DND-41 (cell line): ENCODE measurements at regions not wholly inside any gene's neighbourhood (a gene's known extent, or its start where the extent isn't known, plus 50 kb on each side); places are given as distances from the start of the nearest gene placed in this dataset.
"Not testable (repeated sequence)": the region's sequence is repeated elsewhere in the genome, so short reads cannot be mapped to it uniquely, and the experiment has no call there.

Source experiments
- ATAC-seq: fragments of 200-7000 bp; cut with Tn5 transposase; 3 replicates; pipeline ENCODE4 v1.9.1; 2021; ENCODE audit warnings: low read depth; ENCODE audit not compliant: insufficient read depth
- DNase-seq: peaks from one replicate; pipeline ENCODE4 v3.0.0-alpha.2; 2020
- H2AFZ ChIP-seq: 2 replicates; pipeline ENCODE4 v1.6.0; 2012; ENCODE audit warnings: low read depth, low read length
- H3K27ac ChIP-seq: 2 replicates; pipeline ENCODE4 v1.5.1; 2012; ENCODE audit warnings: low read length, inconsistent platforms
- H3K27me3 ChIP-seq: fragments of 200-600 bp; sonication (generic); 2 replicates; pipeline ENCODE4 v1.6.0; 2012; ENCODE audit warnings: low read length, mild to moderate bottlenecking, inconsistent platforms; ENCODE audit not compliant: insufficient read depth, poor library complexity
- H3K36me3 ChIP-seq: 2 replicates; pipeline ENCODE4 v1.5.1; 2012; ENCODE audit warnings: low read length, inconsistent platforms; ENCODE audit not compliant: insufficient read depth
- H3K4me1 ChIP-seq: 2 replicates; pipeline ENCODE4 v1.5.1; 2012; ENCODE audit warnings: mild to moderate bottlenecking, low read length; ENCODE audit not compliant: insufficient read depth
- H3K4me2 ChIP-seq: 2 replicates; pipeline ENCODE4 v1.6.0; 2012; ENCODE audit warnings: mild to moderate bottlenecking, moderate library complexity, low read length, inconsistent platforms; ENCODE audit not compliant: insufficient read depth
- H3K4me3 ChIP-seq, 2 experiments: fragments of 200-600 bp in 1 of 2; shearing (Covaris generic) in 1 of 2; 2 replicates each; pipeline ENCODE4 v1.5.1; 2012 to 2016; ENCODE audit warnings: inconsistent platforms in 2 of 2, low read length in 2 of 2, mild to moderate bottlenecking in 2 of 2, low read depth in 1 of 2, moderate library complexity in 1 of 2
- H3K79me2 ChIP-seq: 2 replicates; pipeline ENCODE4 v1.6.0; 2012; ENCODE audit warnings: low read length, inconsistent platforms; ENCODE audit not compliant: insufficient read depth
- H3K9ac ChIP-seq: 2 replicates; pipeline ENCODE4 v1.6.0; 2012; ENCODE audit warnings: low read depth, mild to moderate bottlenecking, inconsistent platforms, low read length, moderate library complexity
- H3K9me3 ChIP-seq: 2 replicates; pipeline ENCODE4 v1.5.1; 2012; ENCODE audit warnings: low read length, moderate library complexity, mild to moderate bottlenecking, inconsistent platforms; ENCODE audit not compliant: insufficient read depth, severe bottlenecking
- H4K20me1 ChIP-seq: 2 replicates; pipeline ENCODE4 v1.6.0; 2012; ENCODE audit warnings: low read length; ENCODE audit not compliant: insufficient read depth
- EZH2 ChIP-seq: IDR thresholded peaks from 3 replicates; pipeline ENCODE4 v1.6.1; 2012; ENCODE audit warnings: borderline replicate concordance, low read depth, mild to moderate bottlenecking, moderate library complexity, low read length, inconsistent platforms; ENCODE audit not compliant: severe bottlenecking
- TF ChIP-seq, protein P1 (sequence below): IDR thresholded peaks from 2 replicates; pipeline ENCODE4 v1.5.1; 2012; ENCODE audit warnings: borderline replicate concordance, low read length, moderate library complexity, mild to moderate bottlenecking; ENCODE audit not compliant: poor library complexity, severe bottlenecking; ENCODE audit errors: extremely low read depth

DNA sequence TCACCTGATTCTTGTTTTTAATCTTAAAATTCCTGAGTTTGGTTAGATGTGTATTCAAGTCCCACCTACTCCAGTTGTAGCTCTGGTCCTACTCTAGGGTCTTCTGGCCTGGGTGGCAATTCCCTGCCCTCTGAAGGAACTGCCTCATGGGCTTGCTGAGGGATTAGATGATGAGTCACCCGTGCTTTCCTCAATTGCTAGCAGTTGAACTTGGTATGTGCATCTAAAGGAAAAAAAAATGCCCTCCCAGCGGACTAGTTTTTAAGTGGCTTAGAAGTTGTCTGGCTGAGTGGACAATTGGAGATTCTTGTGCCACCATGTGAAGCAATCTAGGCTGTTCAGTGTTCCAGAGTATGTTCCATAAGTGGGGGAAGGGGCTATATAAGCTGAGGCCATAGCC, 127.0 kb downstream of the CCNG2 start:
- DNase-seq (no peak), ATAC-seq (no peak)
- Histone ChIP-seq H3K9me3 (no peaks in the 10 kb centered on the region), H3K36me3 (no peaks in the 10 kb centered on the region), H3K4me2 (no peak overlapping the region), H3K4me3 (no peak overlapping the region), H3K4me1 (no peaks in the 10 kb centered on the region), H3K27ac (no peak overlapping the region), H3K79me2 (no peaks in the 10 kb centered on the region), H2AFZ (no peak overlapping the region), H3K27me3 (no peaks in the 10 kb centered on the region), H3K9ac (no peak overlapping the region), H4K20me1 (no peaks in the 10 kb centered on the region)
- TF ChIP-seq, protein P1, sequence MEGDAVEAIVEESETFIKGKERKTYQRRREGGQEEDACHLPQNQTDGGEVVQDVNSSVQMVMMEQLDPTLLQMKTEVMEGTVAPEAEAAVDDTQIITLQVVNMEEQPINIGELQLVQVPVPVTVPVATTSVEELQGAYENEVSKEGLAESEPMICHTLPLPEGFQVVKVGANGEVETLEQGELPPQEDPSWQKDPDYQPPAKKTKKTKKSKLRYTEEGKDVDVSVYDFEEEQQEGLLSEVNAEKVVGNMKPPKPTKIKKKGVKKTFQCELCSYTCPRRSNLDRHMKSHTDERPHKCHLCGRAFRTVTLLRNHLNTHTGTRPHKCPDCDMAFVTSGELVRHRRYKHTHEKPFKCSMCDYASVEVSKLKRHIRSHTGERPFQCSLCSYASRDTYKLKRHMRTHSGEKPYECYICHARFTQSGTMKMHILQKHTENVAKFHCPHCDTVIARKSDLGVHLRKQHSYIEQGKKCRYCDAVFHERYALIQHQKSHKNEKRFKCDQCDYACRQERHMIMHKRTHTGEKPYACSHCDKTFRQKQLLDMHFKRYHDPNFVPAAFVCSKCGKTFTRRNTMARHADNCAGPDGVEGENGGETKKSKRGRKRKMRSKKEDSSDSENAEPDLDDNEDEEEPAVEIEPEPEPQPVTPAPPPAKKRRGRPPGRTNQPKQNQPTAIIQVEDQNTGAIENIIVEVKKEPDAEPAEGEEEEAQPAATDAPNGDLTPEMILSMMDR: no peak

DNA sequence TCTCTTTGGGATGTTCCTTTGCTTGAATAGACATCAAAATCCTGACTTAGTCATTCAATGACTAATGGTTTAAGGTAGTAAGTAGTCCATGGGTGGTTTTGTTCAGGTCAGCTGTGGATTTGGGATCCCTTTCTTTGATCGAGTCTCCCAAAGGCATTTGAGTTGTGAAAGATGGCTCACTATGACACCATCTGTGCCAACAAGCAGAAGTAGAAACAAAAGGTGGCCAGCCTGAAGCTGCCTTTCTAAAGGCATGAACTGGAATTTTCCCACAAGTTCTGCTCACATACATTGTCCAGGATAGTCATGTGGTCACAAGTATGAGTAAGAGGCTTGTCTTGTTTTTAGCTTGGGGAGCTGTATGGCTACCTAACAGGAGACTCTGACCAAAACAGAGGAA, 129.9 kb downstream of the CCNG2 start:
- Histone ChIP-seq H2AFZ (no peak overlapping the region), H3K79me2 (no peaks in the 10 kb centered on the region), H3K4me1 (no peaks in the 10 kb centered on the region), H3K4me3 (no peak overlapping the region), H3K27ac (no peak overlapping the region), H4K20me1 (no peaks in the 10 kb centered on the region), H3K36me3 (no peaks in the 10 kb centered on the region), H3K9me3 (no peaks in the 10 kb centered on the region), H3K9ac (no peak overlapping the region), H3K4me2 (no peak overlapping the region), H3K27me3 (no peaks in the 10 kb centered on the region)
- TF ChIP-seq, protein P1: no peak
- no peak for TF ChIP-seq EZH2
- DNase-seq (no peak), ATAC-seq (no peak)

DNA sequence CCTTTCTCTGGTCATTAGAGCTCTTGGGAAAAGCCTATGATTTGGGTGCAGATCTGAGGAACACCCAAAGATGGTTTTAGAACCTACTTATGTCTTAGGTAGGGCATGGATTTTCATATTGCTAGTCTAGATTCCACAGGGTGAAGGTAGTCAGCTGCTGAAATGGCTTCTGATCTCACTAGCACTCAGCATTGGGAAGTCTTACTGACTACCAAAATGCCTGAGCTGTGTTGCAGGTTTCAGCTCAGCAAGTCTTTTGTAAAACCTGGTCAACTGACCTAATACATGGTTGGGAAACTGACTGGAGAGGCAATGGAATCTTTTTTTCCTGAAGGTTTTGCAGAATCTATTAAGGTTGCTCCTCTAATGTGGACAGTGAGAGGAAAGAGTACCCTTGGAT, 136.4 kb downstream of the CCNG2 start:
- DNase-seq (no peak), ATAC-seq (no peak)
- Histone ChIP-seq H2AFZ (no peak overlapping the region), H3K4me1 (no peaks in the 10 kb centered on the region), H3K27me3 (no peaks in the 10 kb centered on the region), H3K4me3 (no peak overlapping the region), H4K20me1 (no peaks in the 10 kb centered on the region), H3K36me3 (no peaks in the 10 kb centered on the region), H3K79me2 (no peaks in the 10 kb centered on the region), H3K9ac (no peak overlapping the region), H3K27ac (no peak overlapping the region), H3K9me3 (no peaks in the 10 kb centered on the region), H3K4me2 (no peak overlapping the region)
- TF ChIP-seq EZH2: no peak
- TF ChIP-seq, protein P1: no peak

DNA sequence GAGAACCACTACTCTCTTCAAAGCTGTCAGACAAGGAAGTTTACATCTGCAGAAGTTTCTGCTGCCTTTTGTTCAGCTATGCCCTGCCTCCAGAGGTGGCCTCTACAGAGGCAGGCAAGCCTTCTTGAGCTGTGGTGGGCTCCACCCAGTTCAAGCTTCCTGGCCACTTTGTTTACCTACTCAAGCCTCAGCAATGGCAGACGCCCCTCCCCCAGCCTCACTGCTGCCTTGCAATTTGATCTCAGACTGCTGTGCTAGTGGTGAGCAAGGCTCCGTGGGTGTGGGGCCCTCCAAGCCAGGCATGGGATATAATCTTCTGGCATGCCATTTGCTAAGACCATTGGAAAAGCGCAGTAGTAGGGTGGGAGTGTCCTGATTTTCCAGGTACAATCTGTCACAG, 144.0 kb downstream of the CCNG2 start:
- ATAC-seq, H3K27me3 ChIP-seq, H3K4me1 ChIP-seq, H3K4me2 ChIP-seq, H3K79me2 ChIP-seq, DNase-seq, H3K27ac ChIP-seq, H3K4me3 ChIP-seq, H3K9me3 ChIP-seq, H2AFZ ChIP-seq, H4K20me1 ChIP-seq, H3K36me3 ChIP-seq, H3K9ac ChIP-seq: not testable (repeated sequence)
